ENCODE measurements at regions not wholly inside any gene's neighbourhood (a gene's known extent, or its start where the extent isn't known, plus 50 kb on each side); places are given as distances from the start of the nearest gene placed in this dataset.

- TF ChIP-seq GATA3 (IDR thresholded peaks at IDR 0.05; ENCODE audit: low read depth, low read length) (no peak), GATA2 (IDR thresholded peaks at IDR 0.05; ENCODE audit: low read depth, low read length) (no peak)
Measured at GRCh38 chr15:77739591-77740378, 107.1 kb upstream of the LINGO1 start.
